ENCODE measurements at regions not wholly inside any gene's neighbourhood (a gene's known extent, or its start where the extent isn't known, plus 50 kb on each side); places are given as distances from the start of the nearest gene placed in this dataset.

- Histone ChIP-seq H4K20me1 (ENCODE audit: insufficient read depth, low read length) (no peaks in the 10 kb centered on the region), H3K4me3 (ENCODE audit: low read depth in 1 of 2, low read length in 2 of 2) (no peak overlapping the region), H3K4me1 (ENCODE audit: insufficient read depth, low read length) (no peaks in the 10 kb centered on the region), H3K9ac (ENCODE audit: low read depth, low read length) (no peak overlapping the region), H2AFZ (ENCODE audit: low read depth, low read length) (no peak overlapping the region), H3K79me2 (ENCODE audit: insufficient read depth, low read length) (no peaks in the 10 kb centered on the region), H3K9me3 (ENCODE audit: insufficient read depth, low read length, severe bottlenecking) (no peaks in the 10 kb centered on the region), H3K36me3 (ENCODE audit: insufficient read depth, low read length) (no peaks in the 10 kb centered on the region), H3K27ac (ENCODE audit: low read length) (no peak overlapping the region), H3K4me2 (ENCODE audit: insufficient read depth, low read length) (no peak overlapping the region), H3K27me3 (ENCODE audit: insufficient read depth, low read length, poor library complexity) (no peaks in the 10 kb centered on the region)
- no peak for ATAC-seq (ENCODE audit: insufficient read depth, low read depth)
- TF ChIP-seq CTCF (IDR thresholded peaks at IDR 0.05; ENCODE audit: borderline replicate concordance, extremely low read depth, low read length, poor library complexity, severe bottlenecking) = no peak
- no peak for DNase-seq
Observed at GRCh38 chrX:14173873-14174272, 144.2 kb upstream of the GEMIN8 start.

GRCh38 chrX:14164828-14165227 lies 135.1 kb upstream of the GEMIN8 start:
- Histone ChIP-seq H3K4me1 (ENCODE audit: insufficient read depth, low read length) (no peaks in the 10 kb centered on the region), H3K9ac (ENCODE audit: low read depth, low read length) (no peak overlapping the region), H3K27ac (ENCODE audit: low read length) (no peak overlapping the region), H3K36me3 (ENCODE audit: insufficient read depth, low read length) (no peaks in the 10 kb centered on the region), H3K4me2 (ENCODE audit: insufficient read depth, low read length) (no peak overlapping the region), H4K20me1 (ENCODE audit: insufficient read depth, low read length) (no peaks in the 10 kb centered on the region), H3K9me3 (ENCODE audit: insufficient read depth, low read length, severe bottlenecking) (no peaks in the 10 kb centered on the region), H2AFZ (ENCODE audit: low read depth, low read length) (no peak overlapping the region), H3K27me3 (ENCODE audit: insufficient read depth, low read length, poor library complexity) (no peaks in the 10 kb centered on the region), H3K79me2 (ENCODE audit: insufficient read depth, low read length) (no peaks in the 10 kb centered on the region), H3K4me3 (ENCODE audit: low read depth in 1 of 2, low read length in 2 of 2) (no peak overlapping the region)
- TF ChIP-seq CTCF (IDR thresholded peaks at IDR 0.05; ENCODE audit: borderline replicate concordance, extremely low read depth, low read length, poor library complexity, severe bottlenecking) = no peak
- TF ChIP-seq EZH2 (IDR thresholded peaks at IDR 0.05; ENCODE audit: borderline replicate concordance, low read depth, low read length, severe bottlenecking) = no peak
- no peak for ATAC-seq (ENCODE audit: insufficient read depth, low read depth)
- DNase-seq = no peak

GRCh38 chrX:14125462-14125861 lies 95.8 kb upstream of the GEMIN8 start:
- H3K27ac ChIP-seq (ENCODE audit: low read length) = no peak overlapping the region
- ATAC-seq (ENCODE audit: insufficient read depth, low read depth) = no peak
- H3K9me3 ChIP-seq (ENCODE audit: insufficient read depth, low read length, severe bottlenecking) = no peaks in the 10 kb centered on the region
- no peaks in the 10 kb centered on the region for H4K20me1 ChIP-seq (ENCODE audit: insufficient read depth, low read length)
- H3K9ac ChIP-seq (ENCODE audit: low read depth, low read length) = no peak overlapping the region
- no peaks in the 10 kb centered on the region for H3K36me3 ChIP-seq (ENCODE audit: insufficient read depth, low read length)
- no peak overlapping the region for H2AFZ ChIP-seq (ENCODE audit: low read depth, low read length)
- H3K79me2 ChIP-seq (ENCODE audit: insufficient read depth, low read length) = no peaks in the 10 kb centered on the region
- no peak overlapping the region for H3K4me2 ChIP-seq (ENCODE audit: insufficient read depth, low read length)
- no peak overlapping the region for H3K4me3 ChIP-seq (ENCODE audit: low read depth in 1 of 2, low read length in 2 of 2)
- no peaks in the 10 kb centered on the region for H3K27me3 ChIP-seq (ENCODE audit: insufficient read depth, low read length, poor library complexity)
- H3K4me1 ChIP-seq (ENCODE audit: insufficient read depth, low read length) = no peaks in the 10 kb centered on the region
- DNase-seq = no peak
- TF ChIP-seq EZH2 (IDR thresholded peaks at IDR 0.05; ENCODE audit: borderline replicate concordance, low read depth, low read length, severe bottlenecking) (no peak), CTCF (IDR thresholded peaks at IDR 0.05; ENCODE audit: borderline replicate concordance, extremely low read depth, low read length, poor library complexity, severe bottlenecking) (no peak)

- H3K27ac ChIP-seq (ENCODE audit: low read length) = no peak overlapping the region
- DNase-seq (no peak), ATAC-seq (ENCODE audit: insufficient read depth, low read depth) (no peak)
- no peak overlapping the region for H3K4me3 ChIP-seq (ENCODE audit: low read depth in 1 of 2, low read length in 2 of 2)
- H3K36me3 ChIP-seq (ENCODE audit: insufficient read depth, low read length) = no peaks in the 10 kb centered on the region
- no peak overlapping the region for H3K4me2 ChIP-seq (ENCODE audit: insufficient read depth, low read length)
- H3K79me2 ChIP-seq (ENCODE audit: insufficient read depth, low read length) = no peaks in the 10 kb centered on the region
- no peak overlapping the region for H2AFZ ChIP-seq (ENCODE audit: low read depth, low read length)
- no peaks in the 10 kb centered on the region for H3K27me3 ChIP-seq (ENCODE audit: insufficient read depth, low read length, poor library complexity)
- H3K9me3 ChIP-seq (ENCODE audit: insufficient read depth, low read length, severe bottlenecking) = no peaks in the 10 kb centered on the region
- no peak for TF ChIP-seq CTCF (IDR thresholded peaks at IDR 0.05; ENCODE audit: borderline replicate concordance, extremely low read depth, low read length, poor library complexity, severe bottlenecking)
- TF ChIP-seq EZH2 (IDR thresholded peaks at IDR 0.05; ENCODE audit: borderline replicate concordance, low read depth, low read length, severe bottlenecking) = no peak
- no peaks in the 10 kb centered on the region for H4K20me1 ChIP-seq (ENCODE audit: insufficient read depth, low read length)
- H3K9ac ChIP-seq (ENCODE audit: low read depth, low read length) = no peak overlapping the region
- no peaks in the 10 kb centered on the region for H3K4me1 ChIP-seq (ENCODE audit: insufficient read depth, low read length)
Observed at GRCh38 chrX:14124562-14124961, 94.9 kb upstream of the GEMIN8 start.
